Right lobe of liver (tissue), 4 donors: ENCODE measurements at regions not wholly inside any gene's neighbourhood (a gene's known extent, or its start where the extent isn't known, plus 50 kb on each side); places are given as distances from the start of the nearest gene placed in this dataset.

Experiments used
- CTCF ChIP-seq, 4 donors: fragments of 200-600 bp in 3 of 4; fragments of 450-650 bp in 1 of 4; IDR thresholded peaks; one replicate each; pipeline versions ENCODE4 v1.5.1 to v1.8.0; 2016 to 2022; ENCODE audit warnings: antibody characterized with exemption in 4 of 4, mild to moderate bottlenecking in 2 of 4
- POLR2A ChIP-seq: fragments of 450-650 bp; IDR thresholded peaks from one replicate; pipeline ENCODE4 v1.6.1; 2017; ENCODE audit warnings: antibody characterized with exemption, mild to moderate bottlenecking
- donor health status: DM: no; HTN: no; CAD: no.
- donor health status: DM: no; HTN: no; CAD: no.
- donor health status: DM: no; HTN: yes; CAD: no.

DNA sequence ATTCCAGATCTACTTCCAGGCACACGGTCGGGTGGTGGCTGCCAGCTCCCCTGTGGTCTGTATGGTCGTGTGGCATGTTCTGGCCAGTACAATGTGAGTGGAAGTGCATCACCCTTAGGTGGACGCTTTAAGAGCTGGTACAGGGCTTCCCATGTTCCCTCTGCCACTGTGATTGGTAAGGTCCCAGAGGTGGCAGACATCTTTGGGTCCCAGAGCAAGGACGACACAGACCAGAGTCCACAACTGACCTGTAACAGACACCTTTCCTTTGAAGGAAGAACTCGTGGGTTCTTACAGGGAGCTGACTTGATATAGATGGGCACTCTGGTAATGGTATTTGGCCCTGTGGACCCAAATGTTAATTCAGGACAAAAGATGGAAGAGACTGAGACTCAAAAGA lies 90.0 kb upstream of the GDNF start:
- TF ChIP-seq CTCF (IDR thresholded peaks at IDR 0.05) (no peak), POLR2A (no peak)
